ENCODE measurements at regions not wholly inside any gene's neighbourhood (a gene's known extent, or its start where the extent isn't known, plus 50 kb on each side); places are given as distances from the start of the nearest gene placed in this dataset.

- DNase-seq: no peak
Measured at GRCh38 chr3:8366219-8366810, 135.3 kb upstream of the LMCD1 start.

- no peak for DNase-seq
Measured at GRCh38 chr3:8368598-8368997, 133.0 kb upstream of the LMCD1 start.

- DNase-seq: no peak
Measured at GRCh38 chr3:8369638-8370037, 132.0 kb upstream of the LMCD1 start.

GRCh38 chr3:8371085-8371551, 130.5 kb upstream of the LMCD1 start:
- DNase-seq: no peak

GRCh38 chr3:8371960-8372463, 129.6 kb upstream of the LMCD1 start:
- DNase-seq: no peak

- DNase-seq: no peak
Measured at GRCh38 chr3:8380904-8381704, 120.5 kb upstream of the LMCD1 start.

GRCh38 chr3:8385848-8386620, 115.6 kb upstream of the LMCD1 start:
- no peak for DNase-seq

- DNase-seq: no peak
Measured at GRCh38 chr3:8387571-8387970, 114.1 kb upstream of the LMCD1 start.

GRCh38 chr3:8399686-8400085, 101.9 kb upstream of the LMCD1 start:
- no peak for DNase-seq

- no peak for DNase-seq
Measured at GRCh38 chr3:8400911-8401310, 100.7 kb upstream of the LMCD1 start.

GRCh38 chr3:8403996-8404395, 97.6 kb upstream of the LMCD1 start:
- DNase-seq: no peak

- no peak for DNase-seq
Measured at GRCh38 chr3:8405144-8405543, 96.5 kb upstream of the LMCD1 start.

- no peak for DNase-seq
Measured at GRCh38 chr3:8406479-8406878, 95.1 kb upstream of the LMCD1 start.

- DNase-seq: no peak
Measured at GRCh38 chr3:8413337-8413926, 88.2 kb upstream of the LMCD1 start.

- DNase-seq: no peak
Measured at GRCh38 chr3:8416965-8417364, 84.7 kb upstream of the LMCD1 start.

GRCh38 chr3:8420612-8421011, 81.0 kb upstream of the LMCD1 start:
- no peak for DNase-seq

- no peak for DNase-seq
Measured at GRCh38 chr3:8421267-8421666, 80.4 kb upstream of the LMCD1 start.

GRCh38 chr3:8421711-8422110, 79.9 kb upstream of the LMCD1 start:
- no peak for DNase-seq

- no peak for DNase-seq
Measured at GRCh38 chr3:8423307-8423706, 78.3 kb upstream of the LMCD1 start.

GRCh38 chr3:8424281-8424680, 77.3 kb upstream of the LMCD1 start:
- no peak for DNase-seq

GRCh38 chr3:8436661-8437287, 64.8 kb upstream of the LMCD1 start:
- no peak for DNase-seq

- no peak for DNase-seq
Measured at GRCh38 chr3:8438507-8439079, 63.0 kb upstream of the LMCD1 start.

Measured in DMS 273 treated with DMSO at 0.1 percent for 48 hours (cell line).